Sigmoid colon (tissue), 6 donors: ENCODE measurements at regions not wholly inside any gene's neighbourhood (a gene's known extent, or its start where the extent isn't known, plus 50 kb on each side); places are given as distances from the start of the nearest gene placed in this dataset.
A peak's percentile ranks its signal among the peaks of the same experiment; 100 is the strongest.

ENCODE experiments used
- DNase-seq: peaks from one replicate; pipeline ENCODE4 v3.0.0-alpha.2; 2019
- H3K27ac ChIP-seq, 4 donors: fragments of 200-600 bp; sonication (generic); one replicate each; pipeline ENCODE4 v1.5.1; 2016 to 2019; ENCODE audit warnings: mild to moderate bottlenecking in 1 of 4
- H3K27me3 ChIP-seq, 3 donors: fragments of 200-600 bp; sonication (generic); one replicate each; pipeline ENCODE4 v1.5.1; 2019; ENCODE audit warnings: mild to moderate bottlenecking in 1 of 3
- H3K36me3 ChIP-seq, 4 donors: fragments of 200-600 bp; sonication (generic); one replicate each; pipeline ENCODE4 v1.5.1; 2016 to 2019
- H3K4me1 ChIP-seq, 4 donors: fragments of 200-600 bp; sonication (generic); one replicate each; pipeline ENCODE4 v1.5.1; 2017 to 2019
- H3K4me3 ChIP-seq, 4 donors: fragments of 200-600 bp; sonication (generic); one replicate each; pipeline ENCODE4 v1.5.1; 2017 to 2019; ENCODE audit warnings: mild to moderate bottlenecking in 2 of 4, moderate library complexity in 1 of 4
- H3K9me3 ChIP-seq, 4 donors: fragments of 200-600 bp in 3 of 4; sonication (generic) in 3 of 4; one replicate each; pipeline versions ENCODE4 v1.5.1 to v1.6.1; 2013 to 2019
- EP300 ChIP-seq, 4 donors: sonication (generic); formaldehyde crosslinking; IDR thresholded peaks; one replicate each; pipeline ENCODE4 v1.6.1; 2017; ENCODE audit warnings: antibody characterized with exemption in 4 of 4
- POLR2A ChIP-seq, 2 donors: fragments of 450-650 bp; IDR thresholded peaks; one replicate each; pipeline ENCODE4 v1.6.1; 2016; ENCODE audit warnings: antibody characterized with exemption in 2 of 2, mild to moderate bottlenecking in 2 of 2, moderate library complexity in 2 of 2
- POLR2AphosphoS5 ChIP-seq, 4 donors: sonication (generic); formaldehyde crosslinking; IDR thresholded peaks; one replicate each; pipeline ENCODE4 v1.6.1; 2017; ENCODE audit warnings: antibody characterized with exemption in 4 of 4
- WGBS, 2 donors: extraction: QIAGEN DNeasy Blood & Tissue Kit; methylation state at CpG; one replicate each; pipeline ENCODE4 v1.1.7; 2013; 5-methylcytosine and 5-hydroxymethylcytosine counted together
- intact Hi-C: fragments of 100-400 bp; cut with DNase I; formaldehyde crosslinking; loops from one replicate; pipeline ENCODE4 v1.15.1; 2023
- TF ChIP-seq, protein P1 (sequence below), 4 experiments: fragments of 450-650 bp in 3 of 4; fragments of 200-600 bp in 1 of 4; IDR thresholded peaks; one replicate each; pipeline ENCODE4 v1.5.1; 2016 to 2019; ENCODE audit warnings: antibody characterized with exemption in 4 of 4, mild to moderate bottlenecking in 3 of 4, moderate library complexity in 2 of 4
- donor health status: healthy with polysubstance abuse.
- donor health status: healthy.

DNA sequence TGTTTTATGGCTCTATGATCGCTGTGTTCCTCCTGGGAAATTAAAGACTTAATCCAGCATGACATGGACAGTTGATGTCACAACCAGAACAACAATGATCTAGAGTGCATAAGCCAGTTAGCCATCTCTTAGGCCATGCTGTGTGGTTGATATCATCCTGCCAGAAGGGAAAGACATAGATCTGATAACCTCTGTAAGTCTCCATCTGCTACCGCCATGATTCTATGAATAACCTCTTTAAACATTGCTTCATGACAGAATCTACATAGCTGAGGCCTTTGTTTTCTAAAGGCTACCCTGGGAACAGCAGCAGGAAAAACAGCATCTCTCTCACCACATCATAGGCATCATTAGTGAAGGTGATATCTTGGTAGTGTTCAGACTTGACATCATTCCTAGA lies 117.6 kb upstream of the PHACTR1 start:
- DNase-seq, result no peak

DNA sequence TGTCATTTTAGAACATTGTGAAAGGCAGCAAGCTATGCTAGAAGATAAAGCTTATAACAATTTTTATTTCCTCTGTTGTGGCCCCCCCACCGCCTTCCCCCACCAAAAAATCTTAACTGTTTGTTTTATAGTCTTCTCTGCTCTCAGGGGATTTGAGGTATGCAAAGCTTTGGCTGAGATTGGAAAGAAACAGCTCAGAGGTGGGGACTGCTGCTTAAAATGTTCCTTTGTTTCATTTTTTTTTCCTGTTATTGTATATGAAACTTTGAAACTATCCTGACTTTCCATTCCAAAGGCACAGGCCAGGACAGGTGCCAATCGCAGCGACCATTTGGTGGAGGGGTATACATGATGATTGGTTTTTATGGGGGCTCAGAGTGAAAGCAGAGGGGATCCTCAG lies 114.7 kb upstream of the PHACTR1 start:
- no peak overlapping the region for H3K27ac ChIP-seq
- TF ChIP-seq, protein P1, sequence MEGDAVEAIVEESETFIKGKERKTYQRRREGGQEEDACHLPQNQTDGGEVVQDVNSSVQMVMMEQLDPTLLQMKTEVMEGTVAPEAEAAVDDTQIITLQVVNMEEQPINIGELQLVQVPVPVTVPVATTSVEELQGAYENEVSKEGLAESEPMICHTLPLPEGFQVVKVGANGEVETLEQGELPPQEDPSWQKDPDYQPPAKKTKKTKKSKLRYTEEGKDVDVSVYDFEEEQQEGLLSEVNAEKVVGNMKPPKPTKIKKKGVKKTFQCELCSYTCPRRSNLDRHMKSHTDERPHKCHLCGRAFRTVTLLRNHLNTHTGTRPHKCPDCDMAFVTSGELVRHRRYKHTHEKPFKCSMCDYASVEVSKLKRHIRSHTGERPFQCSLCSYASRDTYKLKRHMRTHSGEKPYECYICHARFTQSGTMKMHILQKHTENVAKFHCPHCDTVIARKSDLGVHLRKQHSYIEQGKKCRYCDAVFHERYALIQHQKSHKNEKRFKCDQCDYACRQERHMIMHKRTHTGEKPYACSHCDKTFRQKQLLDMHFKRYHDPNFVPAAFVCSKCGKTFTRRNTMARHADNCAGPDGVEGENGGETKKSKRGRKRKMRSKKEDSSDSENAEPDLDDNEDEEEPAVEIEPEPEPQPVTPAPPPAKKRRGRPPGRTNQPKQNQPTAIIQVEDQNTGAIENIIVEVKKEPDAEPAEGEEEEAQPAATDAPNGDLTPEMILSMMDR (IDR thresholded peaks at IDR 0.05), result no peak
- no peak for TF ChIP-seq POLR2AphosphoS5 (IDR thresholded peaks at IDR 0.05)
- TF ChIP-seq EP300 (IDR thresholded peaks at IDR 0.05), result no peak
- no peak for TF ChIP-seq POLR2A (IDR thresholded peaks at IDR 0.05)
- H3K9me3 ChIP-seq, result no peaks in the 10 kb centered on the region
- no peak overlapping the region for H3K4me3 ChIP-seq
- DNase-seq, result no peak
- WGBS, 2 donors, result 70 to 87% methylated on average over 3 of the region's 3 CpGs
- H3K36me3 ChIP-seq, result no peaks in the 10 kb centered on the region
- peaks cover 0 to 14% (median 4%) of the 10 kb centered on the region in 4 donors for H3K4me1 ChIP-seq
- intact Hi-C loops, result loop anchor here (2.0 to 10.0 kb wide), 2 partner anchors 313 to 447 kb away; no protein-coding TSS in a partner anchor
- no peaks in the 10 kb centered on the region for H3K27me3 ChIP-seq

More for the DNA sequence above, 117.6 kb upstream of the PHACTR1 start:
- peaks cover 0 to 14% (median 4%) of the 10 kb centered on the region in 4 donors for H3K4me1 ChIP-seq
- TF ChIP-seq EP300 (IDR thresholded peaks at IDR 0.05) (no peak), POLR2AphosphoS5 (IDR thresholded peaks at IDR 0.05) (no peak), POLR2A (IDR thresholded peaks at IDR 0.05) (no peak)
- TF ChIP-seq, protein P1 (IDR thresholded peaks at IDR 0.05), result no peak
- H3K27me3 ChIP-seq, result no peaks in the 10 kb centered on the region
- H3K9me3 ChIP-seq, result no peaks in the 10 kb centered on the region
- intact Hi-C loops, result no loop called here
- WGBS, 2 donors, result 64 to 76% methylated on average over 2 of the region's 2 CpGs
- H3K36me3 ChIP-seq, result no peaks in the 10 kb centered on the region
- H3K4me3 ChIP-seq, result no peak overlapping the region
- no peak overlapping the region for H3K27ac ChIP-seq

DNA sequence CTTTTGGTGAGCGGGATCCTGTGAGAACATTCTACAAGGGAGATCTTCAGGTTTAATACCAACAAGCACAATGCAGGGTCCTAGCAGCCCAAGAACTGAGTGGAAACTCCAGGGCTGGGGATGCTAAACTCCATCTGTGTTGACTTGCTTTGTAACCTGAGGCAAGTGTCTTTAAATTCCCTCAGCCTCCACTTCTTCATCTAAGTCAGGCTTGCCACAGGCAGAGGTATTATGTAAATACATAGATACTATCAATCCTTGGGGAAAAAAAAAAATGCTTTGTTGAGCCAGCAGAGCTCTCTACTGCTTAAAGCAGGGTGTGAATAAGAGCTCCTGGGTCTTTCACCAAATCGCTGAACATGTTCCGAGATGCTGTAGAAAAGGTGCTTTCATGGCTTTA lies 114.2 kb upstream of the PHACTR1 start:
- 91 to 93% methylated on average over 3 of the region's 3 CpGs for WGBS, 2 donors
- intact Hi-C loops, result loop anchor here (2.0 to 10.0 kb wide), 2 partner anchors 314 to 448 kb away; no protein-coding TSS in a partner anchor
- Histone ChIP-seq H3K27me3 (no peaks in the 10 kb centered on the region), H3K9me3 (no peaks in the 10 kb centered on the region), H3K4me1 (peaks cover 0 to 14% (median 4%) of the 10 kb centered on the region in 4 donors), H3K27ac (no peak overlapping the region), H3K36me3 (no peaks in the 10 kb centered on the region), H3K4me3 (no peak overlapping the region)
- TF ChIP-seq, protein P1 (IDR thresholded peaks at IDR 0.05), result no peak
- no peak for TF ChIP-seq POLR2A (IDR thresholded peaks at IDR 0.05)
- no peak for TF ChIP-seq EP300 (IDR thresholded peaks at IDR 0.05)
- no peak for TF ChIP-seq POLR2AphosphoS5 (IDR thresholded peaks at IDR 0.05)
- DNase-seq, result no peak

DNA sequence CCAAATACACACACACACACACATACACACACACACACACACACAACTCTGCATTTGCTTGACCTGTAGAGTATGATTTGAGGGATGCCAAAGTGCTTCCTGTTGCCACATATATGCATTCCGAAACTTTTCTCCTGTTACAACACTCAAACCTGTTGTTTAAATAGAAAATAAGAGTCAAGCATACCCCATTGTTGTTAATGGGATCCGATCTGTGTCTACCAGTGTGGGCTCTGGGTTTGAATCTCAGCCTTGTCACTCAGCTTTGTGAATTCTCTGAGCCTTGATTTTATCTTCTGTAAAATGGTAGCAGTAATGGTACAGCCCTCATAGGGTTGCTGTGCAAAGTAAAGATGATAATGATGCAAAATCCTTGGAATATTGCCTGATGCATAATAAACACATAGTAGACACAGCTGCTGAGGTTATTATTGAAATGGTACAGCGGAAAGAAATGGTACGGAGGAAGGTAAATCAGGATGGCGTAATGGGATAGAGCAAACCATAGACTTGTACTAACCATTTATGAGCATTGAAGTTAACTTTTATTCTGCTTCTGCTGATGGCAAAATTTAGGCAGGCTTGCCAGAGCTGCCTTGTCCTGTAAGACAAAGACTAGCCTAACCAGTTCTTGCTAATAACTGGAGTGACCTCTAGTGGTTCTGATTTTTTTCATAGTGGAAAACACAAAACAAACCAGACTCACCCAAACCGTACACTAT lies 113.5 kb upstream of the PHACTR1 start:
- no peak for DNase-seq
- Histone ChIP-seq H3K27me3 (no peaks in the 10 kb centered on the region), H3K4me1 (peaks cover 0 to 14% (median 4%) of the 10 kb centered on the region in 4 donors), H3K9me3 (no peaks in the 10 kb centered on the region), H3K4me3 (no peak overlapping the region), H3K27ac (no peak overlapping the region), H3K36me3 (no peaks in the 10 kb centered on the region)
- 39 to 65% methylated on average over 6 of the region's 6 CpGs for WGBS, 2 donors
- intact Hi-C loops, result loop anchor here (2.0 to 10.0 kb wide), 2 partner anchors 314 to 448 kb away; no protein-coding TSS in a partner anchor
- TF ChIP-seq EP300 (IDR thresholded peaks at IDR 0.05), result no peak
- TF ChIP-seq POLR2A (IDR thresholded peaks at IDR 0.05), result no peak
- TF ChIP-seq, protein P1 (IDR thresholded peaks at IDR 0.05), result peak in 3 of 4 experiments; percentile 17 to 47 (median 41)
- no peak for TF ChIP-seq POLR2AphosphoS5 (IDR thresholded peaks at IDR 0.05)
